ENCODE measurements at regions not wholly inside any gene's neighbourhood (a gene's known extent, or its start where the extent isn't known, plus 50 kb on each side); places are given as distances from the start of the nearest gene placed in this dataset.

DNA sequence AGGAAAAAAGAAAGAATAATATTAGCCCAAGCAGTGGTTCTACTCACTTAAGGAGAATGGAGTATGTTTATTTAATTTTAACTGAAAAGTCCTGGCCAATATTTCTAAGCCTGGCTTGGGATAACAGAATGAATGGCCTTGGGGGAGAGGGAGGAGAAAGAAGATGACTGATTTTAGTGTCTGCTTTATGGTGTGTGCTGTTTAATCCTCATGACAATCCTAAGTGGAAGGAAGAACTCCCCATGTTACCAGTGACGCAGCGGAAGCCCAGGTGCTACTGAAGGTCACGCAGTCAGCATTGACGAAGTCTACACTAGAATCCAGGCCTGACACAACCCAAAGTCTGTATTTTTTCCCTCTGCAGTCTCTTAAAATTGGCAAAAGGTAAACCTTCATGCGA is 50.5 kb downstream of the PALM2AKAP2 start:
- no peak for DNase-seq
- H3K4me1 ChIP-seq = no peaks in the 10 kb centered on the region
- no peaks in the 10 kb centered on the region for H3K36me3 ChIP-seq
- H3K27me3 ChIP-seq = no peaks in the 10 kb centered on the region
- no peak overlapping the region for H3K4me3 ChIP-seq
- no peak for ATAC-seq
- H3K27ac ChIP-seq = no peak overlapping the region
- intact Hi-C loops (cut with DNase I) = no loop called here
- TF ChIP-seq CTCF (IDR thresholded peaks at IDR 0.05) = no peak
- H3K9me3 ChIP-seq = peaks cover 0 to 2% of the 10 kb centered on the region in 2 donors

DNA sequence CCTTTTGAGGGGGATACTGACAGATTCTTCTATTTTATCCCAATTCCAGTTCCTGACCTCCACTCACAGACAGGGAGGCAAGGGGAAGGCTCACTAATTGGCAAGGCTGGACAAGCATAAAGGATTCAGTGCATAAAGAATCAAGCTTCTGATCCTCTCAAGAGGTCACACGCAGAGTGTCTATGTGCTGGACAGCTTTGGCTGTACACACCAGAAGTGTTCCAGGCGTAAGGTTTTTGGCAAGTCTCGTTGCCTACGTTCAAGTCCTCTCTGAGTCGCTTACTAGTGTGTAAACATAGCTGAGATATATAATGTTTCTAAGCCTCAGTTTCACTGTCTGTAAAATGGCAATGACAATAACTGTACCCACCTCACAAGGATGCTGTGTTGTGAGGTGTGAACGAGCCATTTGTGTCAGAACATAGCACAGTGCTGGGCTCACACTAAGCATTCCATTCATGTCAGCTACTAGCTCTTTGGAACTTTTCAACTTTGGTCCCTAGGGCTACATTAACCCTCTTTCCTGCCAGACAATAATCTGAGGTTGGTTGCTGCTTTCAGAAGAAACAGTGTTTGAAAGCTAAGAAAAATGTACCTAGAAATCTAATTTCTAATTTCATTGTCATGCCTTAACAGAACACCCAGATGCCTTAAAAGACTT is 52.1 kb downstream of the PALM2AKAP2 start:
- TF ChIP-seq CTCF (IDR thresholded peaks at IDR 0.05) = no peak
- Histone ChIP-seq H3K27ac (no peak overlapping the region), H3K27me3 (no peaks in the 10 kb centered on the region), H3K36me3 (no peaks in the 10 kb centered on the region), H3K4me1 (no peaks in the 10 kb centered on the region), H3K4me3 (no peak overlapping the region), H3K9me3 (peaks cover 0 to 4% of the 10 kb centered on the region in 2 donors)
- ATAC-seq = no peak
- DNase-seq = no peak
- intact Hi-C loops (cut with DNase I) = no loop called here

DNA sequence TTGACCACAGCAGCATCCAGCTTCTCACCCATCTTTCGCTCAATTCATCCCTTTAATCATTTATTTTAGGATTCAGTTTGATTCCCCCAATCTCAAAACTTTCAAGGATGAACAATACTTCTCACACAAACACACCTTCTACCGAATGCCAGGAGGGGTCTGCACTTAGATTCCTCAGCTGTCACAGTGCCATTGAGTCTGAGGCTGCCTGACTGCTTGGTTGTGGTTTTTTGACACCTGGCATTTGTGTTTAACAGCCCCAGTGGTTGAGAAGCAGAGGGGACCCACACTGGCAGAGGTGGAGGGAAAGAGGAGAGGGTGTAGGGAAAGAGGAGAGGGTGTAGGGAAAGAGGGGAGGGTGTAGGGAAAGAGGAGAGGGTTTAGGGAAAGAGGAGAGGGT is 54.9 kb downstream of the PALM2AKAP2 start:
- TF ChIP-seq CTCF (IDR thresholded peaks at IDR 0.05) = no peak
- intact Hi-C loops (cut with DNase I) = no loop called here
- Histone ChIP-seq H3K4me1 (no peaks in the 10 kb centered on the region), H3K27ac (no peak overlapping the region), H3K27me3 (no peaks in the 10 kb centered on the region), H3K36me3 (no peaks in the 10 kb centered on the region), H3K9me3 (peaks cover 0 to 4% of the 10 kb centered on the region in 2 donors), H3K4me3 (no peak overlapping the region)
- no peak for ATAC-seq
- DNase-seq = no peak

DNA sequence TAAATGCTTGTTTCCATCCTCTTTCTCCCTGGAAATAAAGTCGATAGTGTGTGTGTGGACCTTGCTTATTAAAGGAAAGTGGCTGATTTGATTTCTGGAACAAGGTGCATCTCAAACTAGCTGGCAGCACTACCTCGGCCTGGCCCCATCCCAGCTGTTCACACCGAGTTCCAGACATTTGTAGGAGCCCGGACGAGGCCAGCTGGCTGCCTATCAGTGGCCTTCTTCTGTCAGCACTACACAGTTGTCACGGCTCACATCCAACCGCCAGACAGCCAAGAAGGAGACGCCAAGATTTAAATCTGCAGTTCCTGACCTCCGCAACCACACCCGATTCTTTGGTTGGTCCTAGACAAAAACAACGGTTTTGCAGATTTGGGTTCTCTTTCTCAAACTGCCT is 63.6 kb downstream of the PALM2AKAP2 start:
- no peak overlapping the region for H3K4me3 ChIP-seq
- H3K36me3 ChIP-seq = no peaks in the 10 kb centered on the region
- no peaks in the 10 kb centered on the region for H3K27me3 ChIP-seq
- TF ChIP-seq CTCF (IDR thresholded peaks at IDR 0.05) = no peak
- no peaks in the 10 kb centered on the region for H3K9me3 ChIP-seq
- intact Hi-C loops (cut with DNase I) = no loop called here
- no peak for DNase-seq
- H3K4me1 ChIP-seq = no peaks in the 10 kb centered on the region
- no peak overlapping the region for H3K27ac ChIP-seq
- ATAC-seq = no peak

GRCh38 chr9:109845226-109845625 is 65.2 kb downstream of the PALM2AKAP2 start:
- no peak for ATAC-seq
- intact Hi-C loops (cut with DNase I) = no loop called here
- H3K4me1 ChIP-seq = no peaks in the 10 kb centered on the region

More at GRCh38 chr9:109845226-109845625, 65.2 kb downstream of the PALM2AKAP2 start:
- no peaks in the 10 kb centered on the region for H3K27me3 ChIP-seq
- H3K27ac ChIP-seq = no peak overlapping the region
- TF ChIP-seq CTCF (IDR thresholded peaks at IDR 0.05) = no peak
- no peak for DNase-seq
- no peaks in the 10 kb centered on the region for H3K9me3 ChIP-seq
- H3K4me3 ChIP-seq = no peak overlapping the region
- H3K36me3 ChIP-seq = no peaks in the 10 kb centered on the region

Data from left lung (tissue), 4 donors.